B cell (primary cell): ENCODE measurements at regions not wholly inside any gene's neighbourhood (a gene's known extent, or its start where the extent isn't known, plus 50 kb on each side); places are given as distances from the start of the nearest gene placed in this dataset.

ENCODE experiments used
- ATAC-seq: fragments of 200-7000 bp; cut with Tn5 transposase; one replicate; pipeline ENCODE4 v1.10.0; 2021; ENCODE audit warnings: low read depth, mild to moderate bottlenecking, moderate number of reproducible peaks, moderate library complexity
- CTCF ChIA-PET: fragments of 350-600 bp; sonication (Branson Sonifier 250); formaldehyde crosslinking; loops from one replicate; lab custom pipeline; 2021; ENCODE audit warnings: antibody characterized with exemption, inconsistent platforms; lab: Charles Lee
- POLR2A ChIA-PET: fragments of 350-600 bp; sonication (Branson Sonifier 250); formaldehyde crosslinking; loops from one replicate; lab custom pipeline; 2021; ENCODE audit warnings: antibody characterized with exemption; lab: Charles Lee
- DNase-seq: peaks from one replicate; pipeline ENCODE4 v3.0.0; 2013
- H2AFZ ChIP-seq: 2 replicates; pipeline ENCODE4 v1.6.1; 2012; ENCODE audit warnings: mild to moderate bottlenecking, low read depth, low read length; ENCODE audit not compliant: insufficient read depth, poor library complexity, severe bottlenecking
- H3K27ac ChIP-seq, 2 donors: 1 replicate in 1 of 2; 2 replicates in 1 of 2; pipeline ENCODE4 v1.5.1; 2012 to 2013; ENCODE audit warnings: low read length in 2 of 2, mild to moderate bottlenecking in 2 of 2, moderate library complexity in 1 of 2
- H3K27me3 ChIP-seq, 4 experiments: fragments of 200-600 bp in 1 of 4; sonication (generic) in 1 of 4; replicated peaks in 1 of 4; 1 replicate in 2 of 4; 2 replicates in 2 of 4; pipeline versions ENCODE4 v1.6.1 to v1.7.0; 2013 to 2016; ENCODE audit warnings: low read length in 3 of 4, mild to moderate bottlenecking in 2 of 4, mixed read lengths in 1 of 4, moderate library complexity in 1 of 4; ENCODE audit not compliant: insufficient read depth in 4 of 4, control insufficient read depth in 3 of 4; ENCODE audit errors: control extremely low read depth in 1 of 4
- H3K36me3 ChIP-seq, 2 experiments: replicated peaks in 1 of 2; 1 replicate in 1 of 2; 2 replicates in 1 of 2; pipeline versions ENCODE4 v1.6.1 to v1.7.1; 2013; ENCODE audit warnings: low read length in 1 of 2; ENCODE audit not compliant: insufficient read depth in 2 of 2, control insufficient read depth in 1 of 2; ENCODE audit errors: control extremely low read depth in 1 of 2, extremely low read depth in 1 of 2
- H3K4me1 ChIP-seq, 2 donors: fragments of 200-600 bp in 1 of 2; sonication (generic) in 1 of 2; 1 replicate in 1 of 2; 2 replicates in 1 of 2; pipeline versions ENCODE4 v1.5.1 to v1.6.1; 2013 to 2017; ENCODE audit warnings: low read length in 2 of 2; ENCODE audit not compliant: control insufficient read depth in 2 of 2, insufficient read depth in 2 of 2
- H3K4me2 ChIP-seq: replicated peaks from 2 replicates; pipeline ENCODE3; 2012; ENCODE audit warnings: mild to moderate bottlenecking, low read depth, low read length; ENCODE audit not compliant: poor library complexity, severe bottlenecking
- H3K4me3 ChIP-seq, 5 experiments: fragments of 200-600 bp in 1 of 5; sonication (generic) in 1 of 5; 1 replicate in 3 of 5; 2 replicates in 2 of 5; pipeline versions ENCODE4 v1.5.1 to v1.7.0; 2011 to 2016; ENCODE audit warnings: low read length in 4 of 5, mild to moderate bottlenecking in 4 of 5, low read depth in 2 of 5, control low read depth in 1 of 5, moderate library complexity in 1 of 5; ENCODE audit not compliant: insufficient read depth in 1 of 5; ENCODE audit errors: control extremely low read depth in 1 of 5, extremely low read depth in 1 of 5
- H3K79me2 ChIP-seq: fragments of 200-600 bp; sonication (generic); one replicate; pipeline ENCODE4 v1.6.0; 2016; ENCODE audit warnings: low read length; ENCODE audit not compliant: control insufficient read depth, insufficient read depth
- H3K9ac ChIP-seq: fragments of 200-600 bp; sonication (generic); 2 replicates; pipeline ENCODE4 v1.6.1; 2017; ENCODE audit warnings: mild to moderate bottlenecking, low read length, moderate library complexity
- H3K9me3 ChIP-seq, 3 donors: one replicate each; pipeline versions ENCODE4 v1.6.1 to v1.7.1; 2013; ENCODE audit warnings: low read length in 2 of 3; ENCODE audit not compliant: control insufficient read depth in 2 of 3, insufficient read depth in 1 of 3; ENCODE audit errors: control extremely low read depth in 1 of 3
- H4K20me1 ChIP-seq: 2 replicates; pipeline ENCODE4 v1.6.0; 2012; ENCODE audit warnings: mild to moderate bottlenecking, low read length; ENCODE audit not compliant: insufficient read depth, control insufficient read depth, poor library complexity, severe bottlenecking
- H3K27ac Mint-ChIP-seq: one replicate; pipeline ENCODE4 v1.8.0; 2021; ENCODE audit warnings: mixed read lengths
- H3K27me3 Mint-ChIP-seq: one replicate; pipeline ENCODE4 v1.8.0; 2021; ENCODE audit warnings: mixed read lengths
- H3K4me1 Mint-ChIP-seq: one replicate; pipeline ENCODE4 v1.8.0; 2021; ENCODE audit warnings: mixed read lengths
- H3K4me3 Mint-ChIP-seq: one replicate; pipeline ENCODE4 v1.8.0; 2021; ENCODE audit warnings: mixed read lengths
- H3K9me3 Mint-ChIP-seq: one replicate; pipeline ENCODE4 v1.8.0; 2022; ENCODE audit warnings: mixed read lengths; ENCODE audit not compliant: insufficient read depth
- CTCF ChIP-seq: fragments of 200-600 bp; IDR thresholded peaks from one replicate; pipeline ENCODE4 v1.8.0; 2022; ENCODE audit warnings: antibody characterized with exemption, mild to moderate bottlenecking
- EZH2 ChIP-seq: IDR thresholded peaks from 2 replicates; pipeline ENCODE4 v1.6.1; 2012; ENCODE audit warnings: borderline replicate concordance, low read depth, mild to moderate bottlenecking, moderate library complexity, low read length; ENCODE audit not compliant: insufficient read depth, poor library complexity, severe bottlenecking
- WGBS: methylation state at CpG from one replicate; pipeline ENCODE4 v1.1.5; 2013; ENCODE audit warnings: missing lambda C conversion rate; ENCODE audit not compliant: insufficient coverage; 5-methylcytosine and 5-hydroxymethylcytosine counted together
- intact Hi-C: fragments of 100-400 bp; cut with micrococcal nuclease; formaldehyde crosslinking; loops from one replicate; pipeline ENCODE4 v1.10.0; 2022

DNA sequence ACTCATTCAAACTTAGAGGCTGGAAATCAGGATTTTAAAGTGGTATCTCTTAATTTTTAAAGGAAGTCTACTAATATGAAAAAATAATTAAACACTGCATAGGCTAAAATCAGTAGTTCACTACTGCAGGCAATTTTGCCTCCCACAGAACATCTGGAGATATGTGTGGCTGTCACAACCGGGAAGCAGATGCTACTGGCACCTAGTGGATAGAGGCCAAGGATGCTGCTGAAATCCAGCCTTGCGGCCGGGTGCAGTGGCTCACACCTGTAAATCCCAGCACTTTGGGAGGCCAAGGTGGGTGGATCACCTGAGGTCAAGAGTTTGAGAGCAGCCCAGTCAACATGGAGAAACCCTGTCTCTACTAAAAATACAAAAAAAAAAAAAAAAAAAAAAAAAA, 473.9 kb downstream of the XYLT1 start:
- H3K4me3 Mint-ChIP-seq = no peak overlapping the region
- DNase-seq (no peak), ATAC-seq (no peak)
- H3K9me3 ChIP-seq = no peaks in the 10 kb centered on the region
- H3K4me2 ChIP-seq = no peak overlapping the region
- H3K27me3 Mint-ChIP-seq = no peaks in the 10 kb centered on the region
- no peaks in the 10 kb centered on the region for H3K36me3 ChIP-seq
- intact Hi-C loops = no loop called here
- H2AFZ ChIP-seq = no peak overlapping the region
- no peaks in the 10 kb centered on the region for H4K20me1 ChIP-seq
- POLR2A ChIA-PET = interaction anchor here (0.6 kb wide), 1 partner anchor 32 kb away, joined by 3 read pairs; no protein-coding TSS in a partner anchor
- no peak overlapping the region for H3K4me3 ChIP-seq
- CTCF ChIA-PET = no interaction called here
- no peaks in the 10 kb centered on the region for H3K9me3 Mint-ChIP-seq
- H3K79me2 ChIP-seq = no peaks in the 10 kb centered on the region
- TF ChIP-seq CTCF (no peak), EZH2 (no peak)
- WGBS = 90% methylated on average over 3 of the region's 3 CpGs
- no peak overlapping the region for H3K27ac ChIP-seq
- H3K27ac Mint-ChIP-seq = no peak overlapping the region
- H3K4me1 ChIP-seq = peaks cover 13 to 16% of the 10 kb centered on the region in 2 donors
- H3K4me1 Mint-ChIP-seq = peaks cover 23% of the 10 kb centered on the region
- H3K9ac ChIP-seq = no peak overlapping the region
- H3K27me3 ChIP-seq = no peaks in the 10 kb centered on the region

- H2AFZ ChIP-seq = no peak overlapping the region
- no peaks in the 10 kb centered on the region for H4K20me1 ChIP-seq
- H3K27me3 ChIP-seq = no peaks in the 10 kb centered on the region
- DNase-seq (no peak), ATAC-seq (no peak)
- H3K9me3 ChIP-seq = no peaks in the 10 kb centered on the region
- TF ChIP-seq EZH2 = no peak
- TF ChIP-seq CTCF = no peak
- H3K4me2 ChIP-seq = no peak overlapping the region
- Mint-ChIP-seq H3K4me3 (no peak overlapping the region), H3K4me1 (peaks cover 22% of the 10 kb centered on the region), H3K9me3 (no peaks in the 10 kb centered on the region), H3K27ac (peak overlapping the region; percentile 23), H3K27me3 (no peaks in the 10 kb centered on the region)
- no peak overlapping the region for H3K27ac ChIP-seq
- ChIA-PET POLR2A (interaction anchor here (0.6 kb wide), 1 partner anchor 32 kb away, joined by 3 read pairs; no protein-coding TSS in a partner anchor), CTCF (no interaction called here)
- H3K79me2 ChIP-seq = no peaks in the 10 kb centered on the region
- WGBS = 95% methylated on average over 3 of the region's 6 CpGs
- peaks cover 15 to 18% of the 10 kb centered on the region in 2 donors for H3K4me1 ChIP-seq
- H3K36me3 ChIP-seq = no peaks in the 10 kb centered on the region
- H3K4me3 ChIP-seq = no peak overlapping the region
- intact Hi-C loops = no loop called here
- H3K9ac ChIP-seq = no peak overlapping the region
Measured at GRCh38 chr16:16997349-16997748, 473.4 kb downstream of the XYLT1 start.
